ENCODE measurements at regions not wholly inside any gene's neighbourhood (a gene's known extent, or its start where the extent isn't known, plus 50 kb on each side); places are given as distances from the start of the nearest gene placed in this dataset.
A peak's percentile ranks its signal among the peaks of the same experiment; 100 is the strongest.

GRCh38 chr12:93967454-93967853 lies 180.9 kb upstream of the PLXNC1 start:
- ATAC-seq (replicated peaks) = no peak
- DNase-seq = no peak
- Mint-ChIP-seq H3K27ac (no peak overlapping the region), H3K27me3 (peaks cover 22 to 45% of the 10 kb centered on the region in 2 donors), H3K4me1 (ENCODE audit: low read depth in 2 of 2) (peaks cover 0 to 3% of the 10 kb centered on the region in 2 donors), H3K9me3 (no peaks in the 10 kb centered on the region), H3K4me3 (no peak overlapping the region), H3K36me3 (ENCODE audit: insufficient read depth) (no peaks in the 10 kb centered on the region)

GRCh38 chr12:93968536-93969285 lies 179.7 kb upstream of the PLXNC1 start:
- Mint-ChIP-seq H3K4me1 (ENCODE audit: low read depth in 2 of 2) (no peaks in the 10 kb centered on the region), H3K4me3 (no peak overlapping the region), H3K36me3 (ENCODE audit: insufficient read depth) (no peaks in the 10 kb centered on the region), H3K9me3 (no peaks in the 10 kb centered on the region), H3K27me3 (peaks cover 22 to 55% of the 10 kb centered on the region in 2 donors), H3K27ac (no peak overlapping the region)
- ATAC-seq (replicated peaks) = no peak
- no peak for DNase-seq

GRCh38 chr12:93970900-93971688 lies 177.3 kb upstream of the PLXNC1 start:
- H3K9me3 Mint-ChIP-seq = no peaks in the 10 kb centered on the region
- ATAC-seq (replicated peaks) (no peak), DNase-seq (no peak)
- no peak overlapping the region for H3K4me3 Mint-ChIP-seq
- peaks cover 4 to 5% of the 10 kb centered on the region in 2 donors for H3K4me1 Mint-ChIP-seq (ENCODE audit: low read depth in 2 of 2)
- no peak overlapping the region for H3K27ac Mint-ChIP-seq
- peaks cover 22 to 55% of the 10 kb centered on the region in 2 donors for H3K27me3 Mint-ChIP-seq
- H3K36me3 Mint-ChIP-seq (ENCODE audit: insufficient read depth) = no peaks in the 10 kb centered on the region

GRCh38 chr12:93972411-93973208 lies 175.8 kb upstream of the PLXNC1 start:
- Mint-ChIP-seq H3K9me3 (no peaks in the 10 kb centered on the region), H3K4me3 (no peak overlapping the region), H3K4me1 (ENCODE audit: low read depth in 2 of 2) (peaks cover 5% of the 10 kb centered on the region in 2 donors), H3K36me3 (ENCODE audit: insufficient read depth) (no peaks in the 10 kb centered on the region), H3K27me3 (peaks cover 15 to 46% of the 10 kb centered on the region in 2 donors), H3K27ac (no peak overlapping the region)
- DNase-seq (no peak), ATAC-seq (replicated peaks) (no peak)

- no peaks in the 10 kb centered on the region for H3K9me3 Mint-ChIP-seq
- DNase-seq (no peak), ATAC-seq (replicated peaks) (no peak)
- peaks cover 4 to 30% of the 10 kb centered on the region in 2 donors for H3K27me3 Mint-ChIP-seq
- H3K4me3 Mint-ChIP-seq = no peak overlapping the region
- H3K27ac Mint-ChIP-seq = no peak overlapping the region
- no peaks in the 10 kb centered on the region for H3K36me3 Mint-ChIP-seq (ENCODE audit: insufficient read depth)
- H3K4me1 Mint-ChIP-seq (ENCODE audit: low read depth in 2 of 2) = peaks cover 5 to 7% of the 10 kb centered on the region in 2 donors
Observed at GRCh38 chr12:93974252-93974651, 174.1 kb upstream of the PLXNC1 start.

GRCh38 chr12:93976024-93976423 lies 172.4 kb upstream of the PLXNC1 start:
- ATAC-seq (replicated peaks) = peak; percentile 58
- peaks cover 5 to 7% of the 10 kb centered on the region in 2 donors for H3K4me1 Mint-ChIP-seq (ENCODE audit: low read depth in 2 of 2)
- peaks cover under 1 to 19% of the 10 kb centered on the region in 2 donors for H3K27me3 Mint-ChIP-seq
- DNase-seq = no peak
- no peaks in the 10 kb centered on the region for H3K9me3 Mint-ChIP-seq
- peak overlapping the region in 1 of 2 donors; percentile 79 for H3K27ac Mint-ChIP-seq
- H3K4me3 Mint-ChIP-seq = no peak overlapping the region
- H3K36me3 Mint-ChIP-seq (ENCODE audit: insufficient read depth) = peaks cover 3% of the 10 kb centered on the region

- no peak overlapping the region for H3K4me3 Mint-ChIP-seq
- H3K27me3 Mint-ChIP-seq = peaks cover 10 to 23% of the 10 kb centered on the region in 2 donors
- ATAC-seq (replicated peaks) (no peak), DNase-seq (no peak)
- H3K36me3 Mint-ChIP-seq (ENCODE audit: insufficient read depth) = peaks cover 3% of the 10 kb centered on the region
- peak overlapping the region in 1 of 2 donors; percentile 59 for H3K27ac Mint-ChIP-seq
- peaks cover 5 to 7% of the 10 kb centered on the region in 2 donors for H3K4me1 Mint-ChIP-seq (ENCODE audit: low read depth in 2 of 2)
- H3K9me3 Mint-ChIP-seq = no peaks in the 10 kb centered on the region
Observed at GRCh38 chr12:93977081-93977480, 171.3 kb upstream of the PLXNC1 start.

- no peak for DNase-seq
- Mint-ChIP-seq H3K27me3 (peaks cover 12 to 26% of the 10 kb centered on the region in 2 donors), H3K36me3 (ENCODE audit: insufficient read depth) (peaks cover 3% of the 10 kb centered on the region), H3K4me3 (no peak overlapping the region), H3K9me3 (no peaks in the 10 kb centered on the region), H3K4me1 (ENCODE audit: low read depth in 2 of 2) (peaks cover 5 to 7% of the 10 kb centered on the region in 2 donors), H3K27ac (peak overlapping the region in 1 of 2 donors; percentile 0)
- no peak for ATAC-seq (replicated peaks)
Observed at GRCh38 chr12:93978553-93978952, 169.8 kb upstream of the PLXNC1 start.

- Mint-ChIP-seq H3K36me3 (ENCODE audit: insufficient read depth) (peaks cover 3% of the 10 kb centered on the region), H3K4me3 (no peak overlapping the region), H3K4me1 (ENCODE audit: low read depth in 2 of 2) (peaks cover 5 to 7% of the 10 kb centered on the region in 2 donors), H3K27me3 (peaks cover 12 to 30% of the 10 kb centered on the region in 2 donors), H3K9me3 (no peaks in the 10 kb centered on the region), H3K27ac (peak overlapping the region in 1 of 2 donors; percentile 0)
- ATAC-seq (replicated peaks) (peak; percentile 31), DNase-seq (peak; percentile 10 to 12 (median 12))
Observed at GRCh38 chr12:93979189-93979588, 169.2 kb upstream of the PLXNC1 start.

GRCh38 chr12:93980711-93981110 lies 167.7 kb upstream of the PLXNC1 start:
- ATAC-seq (replicated peaks) = no peak
- H3K27me3 Mint-ChIP-seq = peaks cover 12 to 30% of the 10 kb centered on the region in 2 donors
- H3K27ac Mint-ChIP-seq = no peak overlapping the region
- H3K4me1 Mint-ChIP-seq (ENCODE audit: low read depth in 2 of 2) = peaks cover 5% of the 10 kb centered on the region in 2 donors
- H3K36me3 Mint-ChIP-seq (ENCODE audit: insufficient read depth) = peaks cover 3% of the 10 kb centered on the region
- H3K4me3 Mint-ChIP-seq = no peak overlapping the region
- no peak for DNase-seq
- H3K9me3 Mint-ChIP-seq = no peaks in the 10 kb centered on the region

- H3K27me3 Mint-ChIP-seq = peaks cover 12 to 30% of the 10 kb centered on the region in 2 donors
- no peak overlapping the region for H3K4me3 Mint-ChIP-seq
- peaks cover 3% of the 10 kb centered on the region for H3K36me3 Mint-ChIP-seq (ENCODE audit: insufficient read depth)
Observed at GRCh38 chr12:93981411-93981810, 167.0 kb upstream of the PLXNC1 start.

GRCh38 chr12:93982771-93983315 lies 165.5 kb upstream of the PLXNC1 start:
- no peak overlapping the region for H3K27ac Mint-ChIP-seq
- peaks cover 0 to 2% of the 10 kb centered on the region in 2 donors for H3K4me1 Mint-ChIP-seq (ENCODE audit: low read depth in 2 of 2)
- ATAC-seq (replicated peaks) (no peak), DNase-seq (no peak)
- peaks cover 12 to 30% of the 10 kb centered on the region in 2 donors for H3K27me3 Mint-ChIP-seq
- no peak overlapping the region for H3K4me3 Mint-ChIP-seq
- H3K36me3 Mint-ChIP-seq (ENCODE audit: insufficient read depth) = peaks cover 3% of the 10 kb centered on the region
- no peaks in the 10 kb centered on the region for H3K9me3 Mint-ChIP-seq

More at GRCh38 chr12:93981411-93981810, 167.0 kb upstream of the PLXNC1 start:
- H3K27ac Mint-ChIP-seq = no peak overlapping the region
- ATAC-seq (replicated peaks) (no peak), DNase-seq (no peak)
- no peaks in the 10 kb centered on the region for H3K9me3 Mint-ChIP-seq
- peaks cover 0 to 2% of the 10 kb centered on the region in 2 donors for H3K4me1 Mint-ChIP-seq (ENCODE audit: low read depth in 2 of 2)

GRCh38 chr12:93984005-93984404 lies 164.4 kb upstream of the PLXNC1 start:
- H3K36me3 Mint-ChIP-seq (ENCODE audit: insufficient read depth) = peaks cover 3% of the 10 kb centered on the region
- peaks cover 12 to 30% of the 10 kb centered on the region in 2 donors for H3K27me3 Mint-ChIP-seq
- no peak overlapping the region for H3K4me3 Mint-ChIP-seq
- H3K9me3 Mint-ChIP-seq = no peaks in the 10 kb centered on the region
- H3K4me1 Mint-ChIP-seq (ENCODE audit: low read depth in 2 of 2) = peaks cover 0 to 2% of the 10 kb centered on the region in 2 donors
- ATAC-seq (replicated peaks) (no peak), DNase-seq (no peak)
- H3K27ac Mint-ChIP-seq = no peak overlapping the region
